ENCODE measurements at regions not wholly inside any gene's neighbourhood (a gene's known extent, or its start where the extent isn't known, plus 50 kb on each side); places are given as distances from the start of the nearest gene placed in this dataset.

GRCh38 chr2:129605646-129606045, 373.8 kb upstream of the RAB6C start:
- DNase-seq (ENCODE audit: low read depth in 2 of 2) = no peak

- DNase-seq (ENCODE audit: low read depth in 2 of 2) = no peak
These were observed 372.8 kb upstream of the RAB6C start for GRCh38 chr2:129606496-129607270.

- DNase-seq (ENCODE audit: low read depth in 2 of 2) = no peak
These were observed 370.2 kb upstream of the RAB6C start for GRCh38 chr2:129609224-129609623.

DNA sequence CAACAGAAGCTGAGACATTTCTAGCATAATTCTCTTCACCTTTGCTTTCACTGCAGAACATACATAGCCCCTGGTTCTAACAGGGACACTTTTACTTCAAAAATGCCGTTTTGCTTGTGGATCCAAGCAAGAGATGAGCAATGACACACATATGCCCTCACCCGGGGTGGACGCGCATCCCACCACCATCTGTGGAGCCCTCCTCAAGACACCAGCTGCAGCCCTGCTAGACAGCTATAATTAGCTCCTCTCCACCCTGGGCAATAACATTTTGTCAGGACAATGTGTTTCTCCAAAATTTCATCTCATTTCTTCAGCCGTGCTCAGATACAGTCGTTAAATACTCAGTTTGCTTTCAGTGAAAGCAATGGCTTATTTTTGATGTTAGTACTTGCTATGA, 368.7 kb upstream of the RAB6C start:
- DNase-seq (ENCODE audit: low read depth in 2 of 2) = no peak

DNA sequence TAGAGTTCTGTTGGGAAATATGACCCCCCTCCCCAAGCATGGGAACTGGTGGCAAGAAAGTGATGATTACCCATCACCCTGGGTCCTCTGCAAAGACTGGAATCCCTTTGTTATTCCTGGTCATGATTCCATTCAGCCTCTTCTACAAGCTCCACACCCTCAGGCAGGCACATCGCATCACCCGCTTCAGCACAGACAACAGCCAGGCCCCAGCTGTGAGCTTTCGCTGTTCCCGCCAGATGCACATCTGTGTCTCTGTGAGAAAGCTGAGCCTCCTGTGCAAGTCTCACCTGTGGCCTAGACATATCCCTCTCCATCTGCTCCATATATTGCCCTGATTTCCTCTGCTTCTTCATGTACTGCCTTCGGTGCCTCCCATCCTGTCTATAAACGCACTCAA, 368.0 kb upstream of the RAB6C start:
- DNase-seq (ENCODE audit: low read depth in 2 of 2) = no peak

DNA sequence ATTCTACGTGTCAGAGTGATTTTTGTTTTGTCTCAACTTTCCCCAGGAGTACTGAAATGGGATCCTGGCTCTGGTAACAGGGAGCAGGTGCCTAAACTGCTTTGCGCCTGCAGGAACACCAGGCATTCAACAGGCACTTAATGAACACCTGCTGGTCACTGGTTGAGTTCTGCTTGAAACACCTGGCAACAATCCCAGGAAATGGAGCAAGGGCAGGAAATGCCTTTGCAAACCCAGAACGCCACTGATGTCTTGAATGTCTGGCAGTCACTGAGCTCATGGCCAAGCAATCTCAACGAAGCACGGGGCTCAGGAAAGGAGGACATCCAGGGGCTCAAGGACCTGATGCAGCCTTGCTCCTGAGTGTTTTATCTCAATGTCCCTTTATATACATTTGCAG, 360.0 kb upstream of the RAB6C start:
- no peak for DNase-seq (ENCODE audit: low read depth in 2 of 2)

DNA sequence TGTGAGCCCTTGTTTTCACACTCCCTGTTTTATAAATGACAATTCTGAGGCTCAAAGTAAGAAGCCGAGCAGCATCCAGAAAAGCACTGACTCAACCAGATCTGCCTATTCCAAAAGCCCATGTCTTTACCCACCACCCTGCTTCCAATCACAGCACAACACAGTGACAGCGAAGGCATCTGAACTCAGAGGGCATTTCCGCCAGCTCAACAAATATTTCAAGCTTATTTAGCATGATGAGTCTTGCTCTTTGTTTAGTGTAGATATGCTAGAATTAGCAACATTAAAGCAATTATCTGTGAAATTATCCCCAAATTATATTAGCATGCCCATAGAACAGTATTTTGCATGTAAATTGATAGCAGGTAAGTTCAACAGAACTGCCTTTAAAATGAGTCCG, 359.1 kb upstream of the RAB6C start:
- DNase-seq (ENCODE audit: low read depth in 2 of 2) = no peak

GRCh38 chr2:129623783-129624182, 355.7 kb upstream of the RAB6C start:
- no peak for DNase-seq (ENCODE audit: low read depth in 2 of 2)

- no peak for DNase-seq (ENCODE audit: low read depth in 2 of 2)
These were observed 352.0 kb upstream of the RAB6C start for GRCh38 chr2:129627437-129627836.

- DNase-seq (ENCODE audit: low read depth in 2 of 2) = no peak
These were observed 342.8 kb upstream of the RAB6C start for GRCh38 chr2:129636692-129637091.

DNA sequence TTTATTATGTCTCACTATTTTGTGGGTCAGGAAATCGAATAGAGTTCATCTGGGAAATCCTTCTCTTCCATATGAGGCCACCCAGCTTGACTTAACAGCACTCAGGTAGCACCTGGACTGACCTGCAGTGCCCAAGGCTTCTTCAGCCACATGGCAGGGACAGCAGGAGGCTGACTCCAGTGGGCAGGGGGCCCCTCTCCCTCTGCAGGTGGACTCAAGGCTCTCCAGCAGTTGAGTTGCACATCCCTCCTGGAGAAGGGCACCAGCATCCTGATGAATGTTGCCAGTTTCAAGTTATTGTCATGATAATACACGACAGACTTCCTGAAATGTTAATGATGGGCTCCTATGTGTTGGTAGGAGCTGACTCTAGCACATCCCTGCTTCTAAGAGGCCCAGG, 338.1 kb upstream of the RAB6C start:
- DNase-seq (ENCODE audit: low read depth in 2 of 2) = no peak

DNA sequence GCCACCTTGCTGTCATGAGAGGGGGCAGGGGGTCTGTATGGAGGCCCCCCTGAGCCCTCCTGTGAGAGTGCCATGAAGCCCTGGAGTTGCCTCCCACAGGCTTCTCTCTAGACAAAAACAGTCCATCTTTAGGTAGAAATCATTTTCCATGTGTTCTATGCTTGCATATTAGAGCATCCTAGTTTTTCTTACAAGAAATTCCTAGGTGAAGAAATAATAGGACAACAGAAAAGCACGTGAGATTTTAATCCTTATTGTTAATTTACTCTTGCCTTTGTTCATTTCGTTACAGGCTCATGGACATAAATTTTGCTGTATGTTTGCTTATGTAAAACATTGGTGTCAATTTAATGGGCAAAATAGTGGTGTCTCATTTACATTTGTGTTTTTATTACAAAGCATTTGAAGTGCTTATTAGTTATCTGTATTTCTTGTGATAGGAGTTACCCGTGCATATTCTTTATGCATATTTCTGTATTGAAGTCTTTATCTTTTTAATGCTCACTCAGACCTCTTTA, 336.9 kb upstream of the RAB6C start:
- DNase-seq (ENCODE audit: low read depth in 2 of 2) = no peak

- DNase-seq (ENCODE audit: low read depth in 2 of 2) = no peak
These were observed 334.1 kb upstream of the RAB6C start for GRCh38 chr2:129645335-129645734.

DNA sequence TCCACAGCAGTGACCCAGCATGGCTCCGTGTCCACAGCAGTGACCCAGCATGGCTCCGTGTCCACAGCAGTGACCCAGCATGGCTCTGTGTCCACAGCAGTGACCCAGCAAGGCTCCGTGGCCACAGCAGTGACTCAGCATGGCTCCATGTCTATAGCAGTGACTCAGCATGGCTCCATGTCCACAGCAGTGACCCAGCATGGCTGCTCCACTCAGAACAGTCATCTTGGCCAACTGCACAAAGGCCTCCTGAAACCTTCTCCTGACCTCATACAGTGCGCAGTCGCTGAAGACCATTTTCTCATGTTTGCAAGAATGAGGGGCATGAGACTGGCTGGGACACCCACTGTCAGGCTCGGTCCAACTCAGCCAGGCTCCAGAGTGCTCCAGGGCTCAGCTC, 333.4 kb upstream of the RAB6C start:
- DNase-seq (ENCODE audit: low read depth in 2 of 2) = no peak

- DNase-seq (ENCODE audit: low read depth in 2 of 2) = no peak
These were observed 326.2 kb upstream of the RAB6C start for GRCh38 chr2:129653246-129653645.

DNA sequence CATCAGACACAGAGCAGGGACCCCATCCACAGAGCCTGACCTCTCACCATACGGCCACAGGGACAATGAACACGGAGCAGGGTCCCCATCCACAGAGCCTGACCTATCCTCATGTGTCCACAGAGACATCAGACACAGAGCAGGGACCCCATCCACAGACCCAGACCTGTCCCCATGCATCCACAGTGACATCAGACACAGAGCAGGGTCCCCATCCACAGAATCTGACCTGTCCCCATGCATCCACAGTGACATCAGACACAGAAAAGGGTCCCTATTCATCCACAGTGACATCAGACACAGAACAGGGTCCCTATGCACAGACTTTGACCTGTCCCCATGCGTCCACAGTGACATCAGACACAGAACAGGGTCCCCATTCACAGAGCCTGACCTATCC, 325.1 kb upstream of the RAB6C start:
- DNase-seq (ENCODE audit: low read depth in 2 of 2) = no peak

DNA sequence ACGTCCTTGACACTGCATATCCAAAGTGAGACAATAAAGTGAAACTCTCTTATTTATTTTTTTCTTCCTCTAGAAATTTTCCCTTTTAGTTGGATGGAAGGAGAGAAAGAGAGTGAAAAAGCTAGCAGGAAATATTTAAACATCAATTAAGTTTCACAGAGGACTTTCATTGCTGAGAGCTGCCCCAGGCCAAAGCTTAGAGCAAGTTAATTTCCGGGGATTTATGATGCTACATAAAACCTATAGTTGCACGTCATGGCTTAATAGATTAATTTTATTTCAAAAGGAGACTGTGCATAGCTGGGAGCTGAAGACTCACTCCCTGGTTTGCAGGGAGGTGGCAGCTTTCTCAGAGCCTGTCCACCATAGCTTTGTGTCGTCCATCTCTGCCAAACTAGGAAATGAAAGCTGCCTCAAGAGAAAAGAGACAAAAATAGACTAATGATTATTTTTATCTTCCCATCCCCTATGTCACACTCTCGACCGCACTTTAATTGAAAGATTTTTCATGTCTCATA, 323.3 kb upstream of the RAB6C start:
- no peak for DNase-seq (ENCODE audit: low read depth in 2 of 2)

GRCh38 chr2:129658430-129658829, 321.0 kb upstream of the RAB6C start:
- no peak for DNase-seq (ENCODE audit: low read depth in 2 of 2)

DNA sequence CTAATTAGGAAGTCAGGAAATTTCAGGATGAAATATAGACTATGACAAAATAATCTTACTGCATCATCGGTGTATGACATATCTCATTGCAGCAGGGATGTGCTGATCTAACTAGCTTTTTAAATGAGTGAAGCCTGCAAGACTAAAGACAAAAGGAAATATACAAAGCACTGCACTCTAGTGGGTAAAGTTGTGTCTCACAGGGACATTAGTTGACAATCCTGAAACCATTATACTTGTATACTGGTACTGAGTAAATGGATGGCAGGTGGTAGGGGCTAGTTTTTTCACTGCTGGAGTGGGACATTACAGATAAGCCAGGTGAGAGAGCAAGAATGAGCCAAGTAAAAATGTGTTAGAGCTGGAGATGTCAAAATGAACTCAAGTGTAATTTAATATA, 317.5 kb upstream of the RAB6C start:
- no peak for DNase-seq (ENCODE audit: low read depth in 2 of 2)

DNA sequence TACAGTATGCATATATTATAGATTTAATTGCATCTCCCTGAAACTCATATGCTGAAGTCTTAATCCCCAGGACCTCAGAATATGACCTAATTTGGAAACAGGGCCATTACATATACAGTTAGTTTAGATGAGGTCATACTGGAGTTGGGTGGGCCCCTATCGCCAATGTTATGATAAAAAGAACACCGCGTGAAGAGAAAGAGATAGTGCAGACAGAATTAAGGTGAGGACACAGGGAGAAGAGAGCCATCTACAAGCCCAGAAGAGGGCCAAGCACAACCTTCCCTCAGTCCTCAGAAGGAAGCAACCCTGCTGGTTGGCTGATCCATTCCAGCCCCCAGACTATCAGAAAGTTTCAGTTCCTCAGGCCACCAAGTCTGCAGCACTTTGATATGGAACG, 311.9 kb upstream of the RAB6C start:
- no peak for DNase-seq (ENCODE audit: low read depth in 2 of 2)

- no peak for DNase-seq (ENCODE audit: low read depth in 2 of 2)
These were observed 306.9 kb upstream of the RAB6C start for GRCh38 chr2:129672521-129672920.

- DNase-seq (ENCODE audit: low read depth in 2 of 2) = no peak
These were observed 306.2 kb upstream of the RAB6C start for GRCh38 chr2:129673234-129673633.
